Stimulated activated CD8-positive, alpha-beta memory T cell treated with anti-CD3 and anti-CD28 coated beads, Interleukin-2, amount 100 ng/mL, for 1 hour (primary cell): ENCODE measurements at regions not wholly inside any gene's neighbourhood (a gene's known extent, or its start where the extent isn't known, plus 50 kb on each side); places are given as distances from the start of the nearest gene placed in this dataset.

Experiments
- DNase-seq, 2 donors: peaks; one replicate each; pipeline ENCODE4 v3.0.0-alpha.2; 2020; ENCODE audit warnings: low read depth in 2 of 2

GRCh38 chr12:92496790-92497189, 206.0 kb upstream of the PLEKHG7 start:
- DNase-seq: no peak

GRCh38 chr12:92495108-92495507, 207.7 kb upstream of the PLEKHG7 start:
- no peak for DNase-seq

DNA sequence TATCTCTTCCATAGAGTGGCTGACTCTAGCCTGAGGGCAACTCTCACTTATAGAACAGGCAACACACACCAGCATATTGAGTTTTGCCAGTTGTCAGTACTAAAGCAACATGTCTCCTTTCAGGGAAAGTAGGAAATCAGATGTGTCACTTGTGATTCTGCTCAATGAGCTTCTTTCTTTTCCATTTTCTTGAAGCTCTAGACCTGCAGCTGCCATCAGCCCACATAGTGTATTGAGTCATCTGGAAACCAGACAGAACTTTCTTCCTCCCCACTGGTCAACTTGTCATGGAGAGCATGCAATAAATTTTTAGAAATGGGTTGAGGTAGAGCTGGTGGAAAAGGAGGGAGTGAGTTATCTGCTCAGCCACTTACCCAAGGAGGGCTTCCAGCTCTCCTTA, 209.0 kb upstream of the PLEKHG7 start:
- DNase-seq: no peak

- no peak for DNase-seq
These were observed 209.8 kb upstream of the PLEKHG7 start for GRCh38 chr12:92492995-92493394.

GRCh38 chr12:92492291-92492690, 210.5 kb upstream of the PLEKHG7 start:
- no peak for DNase-seq

- DNase-seq: no peak
These were observed 213.0 kb upstream of the PLEKHG7 start for GRCh38 chr12:92489781-92490180.

DNA sequence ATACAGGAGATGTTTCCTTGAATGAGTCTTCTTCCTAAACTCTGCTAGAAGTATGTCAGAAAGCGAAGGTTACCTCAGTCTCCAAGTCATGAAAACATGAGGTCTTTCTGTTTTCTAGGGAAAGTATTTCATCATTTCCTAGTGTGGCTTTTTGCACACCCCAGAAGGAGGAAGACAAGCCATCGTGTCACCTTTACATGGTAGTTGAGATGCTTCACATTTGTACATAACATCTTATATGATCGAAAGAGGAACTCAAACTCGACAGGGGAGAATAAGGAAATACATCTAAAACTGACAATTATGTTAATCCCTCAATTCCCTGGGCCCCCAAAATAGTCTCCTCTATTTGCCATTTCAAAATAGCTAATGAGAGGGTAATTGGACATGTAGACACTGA, 214.1 kb upstream of the PLEKHG7 start:
- no peak for DNase-seq

GRCh38 chr12:92487138-92487485, 215.7 kb upstream of the PLEKHG7 start:
- no peak for DNase-seq

GRCh38 chr12:92486443-92487137, 216.2 kb upstream of the PLEKHG7 start:
- DNase-seq: no peak

DNA sequence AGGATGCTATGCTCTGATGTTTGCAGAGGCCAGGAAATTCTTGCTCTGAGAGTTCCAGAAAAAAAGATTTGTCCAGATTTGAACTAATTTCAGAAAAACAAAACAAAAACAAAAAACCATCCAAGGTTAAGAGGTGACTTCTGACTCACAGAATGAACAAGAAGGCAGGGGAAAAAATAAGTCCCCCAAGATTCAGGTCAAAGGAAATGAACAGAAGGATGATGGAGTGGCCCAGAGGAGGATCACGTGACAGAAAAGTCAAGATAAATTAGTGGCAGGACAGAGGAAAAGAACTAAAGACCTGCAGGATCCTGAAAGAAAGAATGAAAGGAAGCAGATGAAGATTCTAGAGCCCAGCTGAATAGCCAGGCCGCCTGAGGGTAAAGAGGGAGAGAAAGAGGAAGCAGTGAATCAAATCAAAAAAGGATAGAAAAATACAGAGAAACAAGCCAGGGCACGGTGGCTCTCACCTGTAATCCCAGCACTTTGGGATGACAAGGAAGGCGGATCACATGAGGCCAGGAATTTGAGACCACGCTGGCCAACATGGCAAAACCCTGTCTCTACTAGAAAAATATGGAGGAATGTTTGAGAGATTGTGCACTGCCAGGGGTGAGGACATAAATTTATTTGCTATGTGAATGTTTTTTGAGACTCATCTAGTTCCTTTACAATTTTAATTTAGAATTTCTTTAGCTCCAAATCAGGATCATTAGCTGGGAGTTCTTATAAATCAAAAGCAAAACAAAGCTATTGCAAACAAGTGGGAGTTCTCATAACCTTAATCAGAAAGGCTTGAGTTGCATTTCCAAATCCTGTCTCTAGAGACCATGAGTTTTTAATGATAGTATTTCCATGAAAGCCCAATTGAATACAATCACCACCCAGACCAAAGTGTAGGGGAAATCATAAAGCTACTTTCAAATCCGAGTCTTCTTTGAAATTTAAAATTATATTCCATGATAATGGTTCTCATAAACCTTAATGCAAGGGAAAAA, 217.1 kb upstream of the PLEKHG7 start:
- DNase-seq: no peak

GRCh38 chr12:92482599-92482998, 220.2 kb upstream of the PLEKHG7 start:
- DNase-seq: no peak

DNA sequence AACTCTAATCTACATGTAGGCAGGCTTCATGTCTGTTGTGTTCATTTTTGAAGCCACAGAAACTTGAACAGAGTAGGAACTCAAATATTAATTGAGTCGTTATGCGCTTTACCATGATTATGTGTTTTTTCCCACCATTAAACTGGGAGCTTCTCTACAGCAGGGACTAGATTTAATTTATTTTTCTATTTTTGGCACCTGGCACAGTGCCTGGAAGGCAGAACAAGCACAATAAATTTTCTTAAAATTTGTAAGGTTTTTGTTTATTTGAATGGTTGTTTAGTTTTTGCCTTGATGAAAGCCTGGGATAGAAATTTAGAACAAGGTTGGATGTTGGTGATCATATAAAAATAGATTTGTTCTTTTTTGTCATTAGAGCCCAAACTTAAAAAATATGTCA, 221.7 kb upstream of the PLEKHG7 start:
- no peak for DNase-seq

- no peak for DNase-seq
These were observed 224.1 kb upstream of the PLEKHG7 start for GRCh38 chr12:92478692-92479091.

- no peak for DNase-seq
These were observed 225.9 kb upstream of the PLEKHG7 start for GRCh38 chr12:92476844-92477243.

DNA sequence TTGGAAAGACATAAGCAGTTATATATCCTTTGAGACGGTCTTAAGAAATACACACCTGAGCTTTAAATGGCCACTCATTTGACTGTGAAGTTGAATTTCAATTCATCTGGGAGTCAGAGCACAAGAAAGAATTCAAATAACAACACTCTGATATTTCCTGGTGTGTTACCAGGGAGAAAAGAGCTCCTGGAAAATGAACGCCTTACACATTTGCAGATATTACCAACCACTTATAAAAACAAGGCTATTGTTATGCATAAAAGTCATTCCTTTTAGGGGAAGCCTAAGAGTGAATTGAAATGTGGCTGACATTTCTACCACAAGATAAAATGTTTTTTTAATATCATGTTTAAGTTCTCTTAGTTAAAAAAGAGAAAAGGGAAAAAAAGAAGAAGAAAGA, 229.2 kb upstream of the PLEKHG7 start:
- DNase-seq: no peak

- DNase-seq: no peak
These were observed 230.6 kb upstream of the PLEKHG7 start for GRCh38 chr12:92472201-92472600.

DNA sequence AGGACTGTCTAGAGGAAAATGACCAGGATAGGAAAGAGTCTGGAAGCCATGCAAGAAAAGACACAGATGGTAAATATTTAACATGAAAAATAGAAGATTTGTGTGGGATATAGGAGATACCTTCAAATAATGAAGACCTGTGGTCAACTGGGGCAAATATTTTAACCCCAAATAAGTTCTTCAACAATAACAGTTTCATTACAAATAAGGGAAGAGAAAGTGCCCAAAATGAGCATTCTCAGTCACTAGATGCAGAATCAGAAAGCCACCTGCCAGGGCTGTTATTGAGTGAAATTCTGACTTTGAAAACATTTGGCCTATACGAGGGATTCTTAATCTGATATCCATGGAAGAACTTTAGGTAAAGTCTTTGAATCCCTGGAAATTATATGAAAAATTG, 231.2 kb upstream of the PLEKHG7 start:
- no peak for DNase-seq

DNA sequence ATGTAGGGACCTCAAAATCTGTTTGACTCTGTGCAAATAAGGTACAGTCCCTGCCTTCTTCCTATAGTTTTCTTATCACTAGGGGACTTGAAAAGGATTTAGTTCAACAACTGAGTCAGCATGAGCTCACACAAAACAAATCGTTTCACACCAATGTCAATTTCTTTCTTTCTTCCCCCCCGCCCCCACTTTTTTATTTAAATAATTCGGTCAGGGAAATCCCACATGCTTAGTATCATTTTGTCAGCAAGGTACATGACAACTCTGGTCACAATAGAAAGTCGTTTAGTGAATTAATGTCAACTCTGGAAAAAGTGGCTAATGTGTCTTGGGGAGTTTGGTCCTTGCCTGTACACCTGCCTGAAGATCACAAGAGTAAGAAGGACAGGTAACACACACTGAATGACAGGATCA, 232.2 kb upstream of the PLEKHG7 start:
- no peak for DNase-seq

DNA sequence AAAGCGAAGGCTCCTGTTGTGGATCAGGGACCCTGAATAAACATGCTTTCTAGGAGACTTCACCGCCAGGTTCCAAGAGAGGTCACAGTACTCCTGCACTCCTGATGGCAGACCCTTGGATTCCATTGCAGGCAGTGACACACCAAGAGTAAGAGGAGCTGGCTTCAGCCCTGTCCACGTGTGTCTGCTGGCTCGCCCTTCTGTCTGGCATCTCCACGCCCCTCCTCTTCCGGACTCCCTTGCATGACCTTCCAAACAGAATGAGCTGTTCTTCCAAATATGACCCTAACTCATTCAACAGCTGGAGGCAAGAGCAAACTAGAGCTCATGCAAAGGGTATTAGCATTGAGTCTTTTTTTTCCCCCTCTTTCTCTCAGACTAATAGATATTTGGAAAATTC, 233.0 kb upstream of the PLEKHG7 start:
- no peak for DNase-seq

DNA sequence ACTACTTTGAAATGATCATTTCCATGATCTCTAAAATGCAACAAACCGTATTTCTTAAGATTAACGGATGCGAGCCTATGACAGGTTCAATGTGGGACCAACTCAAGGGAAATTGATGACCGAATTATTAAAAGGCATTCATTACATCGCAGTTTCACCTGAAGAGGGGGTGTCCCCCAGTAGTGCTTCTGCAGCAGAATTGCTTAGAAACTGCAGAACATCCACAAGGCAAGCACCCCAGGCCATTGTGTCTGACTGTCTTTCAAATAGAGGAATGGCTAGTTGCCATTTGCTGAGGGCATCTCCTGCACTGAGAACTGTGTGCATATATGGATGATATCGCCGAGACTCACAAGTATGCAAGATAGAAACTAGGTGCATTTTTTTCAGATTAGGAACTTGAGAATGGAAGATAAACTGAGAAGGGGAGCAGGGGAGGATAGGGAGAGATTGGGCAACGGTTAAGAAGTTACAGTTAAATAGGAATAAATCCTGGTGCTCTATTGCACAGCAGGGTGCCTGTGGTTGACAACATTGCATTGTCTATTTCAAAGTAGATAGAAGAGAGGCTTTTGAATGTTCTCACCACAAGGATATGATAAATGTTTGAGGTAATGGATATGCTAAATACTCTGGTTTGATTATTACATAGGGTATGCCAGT, 234.3 kb upstream of the PLEKHG7 start:
- DNase-seq: no peak

DNA sequence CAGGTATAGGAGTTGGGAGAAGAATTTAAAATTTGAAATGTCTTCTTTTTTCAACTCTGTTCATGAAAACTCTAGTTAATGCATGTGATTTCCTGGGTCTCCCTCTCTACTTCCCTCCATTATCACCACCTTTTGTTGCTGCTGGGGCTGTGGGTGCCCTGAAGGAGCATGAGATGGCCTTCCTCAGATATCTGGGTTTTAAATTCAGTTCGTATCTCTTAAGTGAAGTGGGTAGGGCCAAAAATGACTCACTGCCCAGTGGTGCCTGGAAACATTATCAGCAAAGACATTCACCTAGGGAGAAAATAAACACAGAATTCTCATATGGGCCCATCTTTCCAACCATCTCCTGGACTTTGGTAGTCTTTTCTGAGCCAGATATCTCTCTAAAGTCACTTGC, 234.9 kb upstream of the PLEKHG7 start:
- no peak for DNase-seq
